ENCODE measurements at regions not wholly inside any gene's neighbourhood (a gene's known extent, or its start where the extent isn't known, plus 50 kb on each side); places are given as distances from the start of the nearest gene placed in this dataset.

GRCh38 chr2:236755278-236755840 is 185.7 kb downstream of the ACKR3 start:
- no peaks in the 10 kb centered on the region for H3K36me3 ChIP-seq (ENCODE audit: control insufficient read depth in 2 of 4, insufficient read depth in 4 of 4, low read length in 3 of 4)
- H2BK15ac ChIP-seq (ENCODE audit: low read length) = no peak overlapping the region
- no peak overlapping the region for H3K18ac ChIP-seq (ENCODE audit: extremely low read depth, low read length)
- no peak overlapping the region for H2BK12ac ChIP-seq (ENCODE audit: low read depth, low read length)
- H4K20me1 ChIP-seq (replicated peaks in 1 of 2; ENCODE audit: control insufficient read depth in 1 of 2, insufficient read depth in 2 of 2, low read length in 2 of 2) = no peaks in the 10 kb centered on the region
- no peak overlapping the region for H2BK5ac ChIP-seq (ENCODE audit: low read depth, low read length)
- no peak overlapping the region for H2BK20ac ChIP-seq (ENCODE audit: low read length)
- 82% methylated on average over 5 of the region's 5 CpGs; no CpG with 5 or more reads in 1 of the 2 experiments for WGBS, 2 experiments (ENCODE audit: extremely low coverage in 1 of 2, insufficient coverage in 1 of 2, insufficient read length in 1 of 2, insufficient replicate concordance in 2 of 2, low coverage in 1 of 2, low lambda C conversion rate in 2 of 2, missing lambda C conversion rate in 1 of 2)
- H3K9me3 ChIP-seq (ENCODE audit: insufficient read depth in 2 of 2, low read depth in 1 of 2, low read length in 1 of 2) = no peaks in the 10 kb centered on the region
- FAIRE-seq (no peak), DNase-seq (ENCODE audit: low read depth in 1 of 2, low spot score in 2 of 2) (no peak)
- H3K14ac ChIP-seq (ENCODE audit: insufficient read length) = no peak overlapping the region
- no peaks in the 10 kb centered on the region for H3K23me2 ChIP-seq (ENCODE audit: low read depth, low read length)
- no peak overlapping the region for H3K4ac ChIP-seq (replicated peaks; ENCODE audit: insufficient read length, low read depth, low read length)
- no peak overlapping the region for H3K23ac ChIP-seq (ENCODE audit: insufficient read length)
- no peak overlapping the region for H3K4me2 ChIP-seq (ENCODE audit: insufficient read depth in 1 of 2, low read depth in 2 of 2, low read length in 2 of 2)
- no peak overlapping the region for H4K91ac ChIP-seq (replicated peaks; ENCODE audit: insufficient read length, low read length)
- no peaks in the 10 kb centered on the region for H3K79me2 ChIP-seq (ENCODE audit: control insufficient read depth in 1 of 2, insufficient read depth in 2 of 2, low read length in 2 of 2)
- peaks cover 0 to 2% (median 0%) of the 10 kb centered on the region in 4 experiments; a peak in 2 of 7 replicates for H3K4me1 ChIP-seq (replicated peaks in 1 of 4; ENCODE audit: control insufficient read depth in 3 of 4, insufficient read depth in 4 of 4, low read length in 3 of 4)
- no peak overlapping the region; the same call in 1 of the 2 replicates for H4K8ac ChIP-seq (ENCODE audit: extremely low read depth, insufficient read depth, low read length)
- POLR2A ChIA-PET (ENCODE audit: partially characterized antibody) = no interaction called here
- no peaks in the 10 kb centered on the region for H3K27me3 ChIP-seq (replicated peaks in 1 of 4; ENCODE audit: control insufficient read depth in 3 of 4, extremely low read depth in 1 of 4, insufficient read depth in 3 of 4, low read length in 3 of 4)
- no peak overlapping the region for H4K5ac ChIP-seq (ENCODE audit: insufficient read length, low read depth, low read length)
- H2AFZ ChIP-seq (ENCODE audit: low read length) = peak overlapping the region; percentile 86; the same call in 1 of the 2 replicates
- no peak overlapping the region for H2BK120ac ChIP-seq (replicated peaks; ENCODE audit: low read depth, low read length)
- CTCF ChIA-PET (ENCODE audit: partially characterized antibody) = no interaction called here
- no peak overlapping the region for H3K27ac ChIP-seq (ENCODE audit: low read depth, low read length)
- H3K9ac ChIP-seq (replicated peaks in 1 of 4; ENCODE audit: extremely low read depth in 1 of 4, low read depth in 3 of 4, low read length in 3 of 4) = no peak overlapping the region
- no peaks in the 10 kb centered on the region for H3K79me1 ChIP-seq (ENCODE audit: low read depth, low read length)
- H3K4me3 ChIP-seq (ENCODE audit: extremely low read depth in 1 of 4, insufficient read depth in 2 of 4, low read depth in 3 of 4, low read length in 4 of 4) = no peak overlapping the region
- no peak overlapping the region for H3K56ac ChIP-seq (replicated peaks; ENCODE audit: insufficient read length, low read depth, low read length)
- H2AK5ac ChIP-seq (ENCODE audit: low read depth, low read length) = no peak overlapping the region
- TF ChIP-seq ZNF274 (IDR thresholded peaks at IDR 0.05; ENCODE audit: borderline replicate concordance, extremely low read depth, low read length) (no peak), MAX (IDR thresholded peaks at IDR 0.05) (no peak), SIN3A (conservative IDR thresholded peaks at IDR 0.05 in 1 of 2, IDR thresholded peaks at IDR 0.05 in 1 of 2; ENCODE audit: low read depth in 1 of 2, low read length in 2 of 2) (no peak), TEAD4 (IDR thresholded peaks at IDR 0.05; ENCODE audit: low read depth, low read length) (no peak), SIX5 (IDR thresholded peaks at IDR 0.05; ENCODE audit: low read depth, low read length) (no peak), KDM5A (IDR thresholded peaks at IDR 0.05; ENCODE audit: low read length) (no peak), TAF1 (IDR thresholded peaks at IDR 0.05; ENCODE audit: low read depth, low read length) (no peak), CHD1 (IDR thresholded peaks at IDR 0.05; ENCODE audit: low read depth, low read length) (no peak), EGR1 (IDR thresholded peaks at IDR 0.05; ENCODE audit: borderline replicate concordance, low read depth, low read length) (no peak), CEBPB (IDR thresholded peaks at IDR 0.05; ENCODE audit: low read depth, low read length) (no peak), PHF8 (conservative IDR thresholded peaks at IDR 0.05; ENCODE audit: low read depth, low read length) (no peak)

Data from H1 (cell line).